HuH-7 (cell line): ENCODE measurements at regions not wholly inside any gene's neighbourhood (a gene's known extent, or its start where the extent isn't known, plus 50 kb on each side); places are given as distances from the start of the nearest gene placed in this dataset.

Experiments
- DNase-seq: peaks from one replicate; pipeline ENCODE4 v3.0.0; 2011; ENCODE audit warnings: low spot score

DNA sequence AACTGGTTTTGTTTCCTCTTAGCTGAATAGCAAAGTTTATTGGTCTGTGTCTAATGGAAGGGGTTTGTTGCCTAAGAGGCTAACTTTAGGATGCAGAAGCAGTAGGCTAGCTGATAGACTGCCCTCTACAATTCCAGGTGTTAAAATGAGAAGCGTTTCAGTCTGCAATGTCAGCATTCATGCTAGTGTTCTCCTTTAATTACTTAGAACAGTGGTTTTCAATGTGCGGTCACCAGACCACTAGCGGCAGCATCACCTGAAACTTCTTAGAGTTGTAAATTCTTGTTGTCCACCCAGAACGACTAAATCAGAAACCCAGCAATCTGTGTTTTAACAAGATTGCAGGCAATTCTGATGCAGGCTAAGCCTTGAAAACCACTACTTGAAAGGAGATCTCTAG is 392.9 kb downstream of the IPMK start:
- DNase-seq: no peak

DNA sequence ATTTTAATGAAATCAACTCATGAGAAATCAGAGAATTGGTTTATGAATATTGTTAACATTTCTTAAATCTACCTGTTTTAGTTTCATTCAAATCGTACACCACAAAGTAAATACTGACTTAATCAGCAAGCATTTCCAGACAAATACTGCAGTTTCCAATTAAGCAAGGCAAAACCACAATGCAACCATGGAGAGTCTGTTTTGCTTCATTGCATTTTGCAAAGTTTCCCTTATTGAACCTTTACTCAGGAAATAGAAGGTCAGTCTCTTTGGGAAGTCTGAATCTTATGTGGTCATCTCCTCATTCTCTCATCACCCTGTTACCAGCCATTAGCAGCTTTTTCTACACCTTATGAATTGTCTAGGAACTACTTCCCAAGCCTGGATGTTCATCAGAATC is 400.5 kb downstream of the IPMK start:
- no peak for DNase-seq

DNA sequence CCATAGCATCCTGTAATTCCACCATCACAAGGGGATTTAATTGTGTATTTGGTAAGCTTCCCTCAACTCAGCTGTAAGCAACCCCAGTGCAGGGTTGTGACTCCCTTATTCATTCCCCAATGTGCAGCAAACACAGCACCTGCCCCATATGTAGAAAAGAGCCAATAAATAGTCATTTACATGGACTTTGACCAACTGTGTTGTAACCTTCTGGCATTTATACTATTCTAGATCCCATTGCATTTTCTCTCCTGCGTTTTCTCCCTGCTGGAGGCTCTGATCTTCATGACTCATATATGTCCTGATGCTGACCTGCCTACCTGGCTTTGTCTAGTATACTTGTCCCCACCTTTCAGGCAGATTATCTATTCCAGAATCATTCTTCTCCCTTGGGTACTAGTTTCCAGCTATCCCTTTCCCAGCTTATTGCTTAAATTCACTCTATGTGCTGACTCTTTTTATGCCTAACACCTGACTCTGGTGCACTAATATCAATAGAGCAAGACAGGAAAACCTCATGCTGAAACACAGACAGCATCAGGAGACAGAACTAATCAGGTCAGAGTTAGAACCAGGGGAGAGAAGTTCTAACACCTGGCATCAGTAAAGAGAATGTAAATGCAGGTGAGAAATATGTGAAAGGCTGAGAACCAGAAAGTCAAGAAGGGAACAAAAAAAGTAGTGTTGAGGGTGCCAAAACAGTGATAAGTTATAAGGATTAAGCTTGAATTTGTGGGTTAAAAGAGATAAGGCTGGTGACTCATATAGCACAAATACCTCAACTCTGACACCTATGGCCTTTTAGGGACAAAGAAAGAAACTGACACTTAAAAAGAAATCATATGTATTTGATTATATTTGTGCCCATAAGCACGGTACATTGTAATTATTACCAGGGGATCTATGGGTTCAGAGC is 402.7 kb downstream of the IPMK start:
- peak; percentile 13 for DNase-seq

DNA sequence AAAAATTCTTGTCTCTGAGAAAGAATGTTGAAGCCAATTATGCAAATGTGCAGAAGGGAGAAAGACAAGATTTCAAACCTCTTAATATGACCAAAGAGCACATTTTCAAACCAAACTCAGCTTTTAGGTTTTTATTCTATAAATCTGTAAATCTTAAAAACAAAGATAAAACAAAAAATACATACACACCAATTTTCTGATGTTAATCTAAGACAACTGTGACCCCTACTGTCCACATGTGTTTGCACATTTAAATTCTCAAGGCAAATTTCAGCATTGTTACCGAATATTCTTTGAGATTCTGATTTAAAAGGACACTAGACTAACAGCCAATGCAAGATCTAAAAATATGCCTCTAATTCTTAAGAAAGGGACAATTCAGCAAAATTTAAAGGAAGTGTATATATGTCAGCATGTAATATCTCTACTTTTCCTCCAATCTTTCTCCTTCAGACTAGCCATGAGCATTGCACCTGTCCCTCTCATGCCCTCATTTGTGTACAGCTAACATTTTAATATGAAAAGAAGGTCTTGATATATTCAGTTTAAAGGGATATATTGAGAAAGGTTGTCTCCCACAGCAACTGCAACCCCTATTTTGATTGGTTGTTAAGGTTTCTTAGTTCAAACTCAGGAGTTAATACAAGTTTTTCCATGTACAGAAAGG is 417.9 kb downstream of the IPMK start:
- DNase-seq: no peak

GRCh38 chr10:57846307-57847065 is 421.2 kb downstream of the IPMK start:
- no peak for DNase-seq

DNA sequence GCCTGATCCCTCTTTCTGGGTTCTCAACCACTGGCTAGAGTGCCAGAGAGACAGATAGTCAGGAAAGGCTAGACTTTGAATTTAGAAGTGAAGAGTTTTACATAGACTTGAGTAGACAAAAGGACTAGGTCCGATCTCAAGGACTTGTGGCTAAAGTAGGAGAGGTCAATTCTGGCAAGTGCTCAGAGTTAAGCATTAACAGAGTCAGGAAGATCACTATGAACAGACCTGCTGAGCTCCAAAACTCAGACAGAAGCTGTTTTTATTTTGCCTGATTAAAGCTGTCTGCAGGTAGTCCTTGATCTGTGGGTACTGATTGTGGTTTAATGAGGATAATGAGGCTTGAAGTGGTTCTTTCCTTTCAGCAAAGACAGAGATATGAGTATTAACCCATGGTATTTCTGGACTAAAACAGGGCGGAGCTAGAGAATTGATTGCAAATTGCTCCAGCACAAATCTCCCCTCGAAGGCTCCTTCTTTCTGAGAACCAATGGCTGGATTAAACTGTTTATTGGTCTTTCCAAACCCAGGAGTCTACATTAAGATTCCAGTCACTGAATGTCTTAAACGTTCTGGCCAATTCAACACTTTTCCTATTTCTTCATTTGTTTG is 423.2 kb downstream of the IPMK start:
- no peak for DNase-seq

DNA sequence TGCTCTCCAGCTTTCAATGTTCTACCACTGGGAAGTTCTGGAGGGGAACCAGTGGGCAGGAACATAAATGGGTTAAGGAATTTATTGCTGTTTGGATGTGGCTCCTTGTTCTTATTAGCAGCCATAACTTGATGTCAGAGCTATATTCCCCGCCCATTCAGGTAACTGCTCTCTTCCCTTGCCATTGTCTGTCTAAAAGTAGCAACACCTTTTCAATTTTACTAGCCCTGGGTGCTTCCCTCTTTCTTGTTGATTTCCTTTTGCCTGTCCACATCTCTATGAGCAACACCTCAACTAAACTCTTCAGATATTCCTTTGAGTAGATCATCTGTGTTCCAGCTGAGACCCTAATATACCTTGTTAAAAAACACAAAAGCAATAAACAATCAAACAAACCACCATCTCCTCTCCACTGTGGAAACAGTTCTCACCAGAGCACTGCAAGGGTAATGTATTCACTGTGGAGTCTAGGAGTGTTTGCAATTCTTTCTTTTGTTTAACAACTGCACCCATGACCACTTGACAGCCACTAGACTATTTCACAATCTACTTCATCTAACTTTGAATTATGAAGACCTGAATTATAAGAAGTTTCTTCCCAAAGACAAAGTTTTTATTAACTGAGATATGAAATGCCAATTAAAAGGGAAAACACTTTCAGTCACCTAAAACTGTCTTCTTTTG is 436.7 kb downstream of the IPMK start:
- no peak for DNase-seq

DNA sequence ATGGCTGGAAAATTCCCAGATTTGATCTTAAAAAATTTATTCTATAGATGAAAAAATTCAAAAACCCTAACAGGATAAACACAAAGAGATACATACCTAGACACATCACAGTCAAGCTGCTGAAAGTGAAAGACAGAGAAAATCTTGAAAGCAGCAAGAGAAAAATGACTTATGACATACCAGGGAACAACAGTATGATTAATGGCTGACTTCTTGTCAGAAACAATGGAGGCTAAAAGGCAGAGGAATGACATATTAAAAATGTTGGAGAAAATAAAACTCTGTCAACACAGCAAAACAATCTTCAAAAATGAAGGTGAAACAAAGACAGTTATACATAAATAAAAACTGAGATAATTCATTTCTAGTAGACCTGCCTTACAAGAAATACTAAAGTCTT is 442.7 kb downstream of the IPMK start:
- DNase-seq: no peak

DNA sequence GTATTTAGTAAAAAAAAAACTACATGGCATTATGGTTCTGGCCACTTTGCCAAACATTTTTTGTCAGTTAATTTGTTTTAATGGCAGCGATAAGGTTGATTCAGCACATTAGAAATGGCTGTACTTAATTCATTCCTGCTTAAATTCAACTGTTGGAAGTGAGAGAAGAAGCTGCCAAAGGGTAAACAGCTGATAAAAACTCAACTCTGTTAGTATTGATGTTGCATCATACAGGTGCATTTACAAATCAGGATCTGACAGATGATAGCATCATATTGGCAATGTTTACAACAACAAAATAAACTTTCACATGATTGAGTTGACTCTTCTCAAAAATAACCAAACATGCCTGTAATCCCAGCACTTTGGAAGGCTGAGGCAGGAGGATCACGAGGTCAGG is 444.3 kb downstream of the IPMK start:
- DNase-seq: no peak

GRCh38 chr10:57822965-57823364 is 444.7 kb downstream of the IPMK start:
- no peak for DNase-seq

- no peak for DNase-seq
These were observed 449.2 kb downstream of the IPMK start for GRCh38 chr10:57818522-57818921.

- no peak for DNase-seq
These were observed 450.0 kb downstream of the IPMK start for GRCh38 chr10:57817741-57818140.

GRCh38 chr10:57815949-57816348 is 451.7 kb downstream of the IPMK start:
- DNase-seq: no peak

DNA sequence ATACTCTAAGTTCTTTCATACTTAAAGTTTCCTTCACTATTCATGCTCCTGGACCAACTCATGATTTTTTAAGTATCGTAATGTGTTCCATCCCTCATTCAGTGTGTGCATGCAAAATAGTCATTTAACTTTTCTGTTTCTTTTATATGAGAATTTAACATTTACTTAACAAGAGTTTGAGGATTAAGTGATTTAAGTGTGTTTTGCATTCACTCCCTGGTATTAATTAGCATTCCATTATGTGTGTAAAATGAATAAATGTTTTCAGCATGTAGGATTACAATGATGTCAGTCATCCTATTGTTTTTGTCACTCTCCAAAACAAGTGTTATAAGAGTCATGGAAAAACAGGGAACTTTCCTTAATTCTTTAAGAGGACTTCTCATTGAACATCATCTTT is 457.7 kb downstream of the IPMK start:
- DNase-seq: no peak

- no peak for DNase-seq
These were observed 459.8 kb downstream of the IPMK start for GRCh38 chr10:57807906-57808305.

GRCh38 chr10:57806675-57807074 is 461.0 kb downstream of the IPMK start:
- DNase-seq: no peak

DNA sequence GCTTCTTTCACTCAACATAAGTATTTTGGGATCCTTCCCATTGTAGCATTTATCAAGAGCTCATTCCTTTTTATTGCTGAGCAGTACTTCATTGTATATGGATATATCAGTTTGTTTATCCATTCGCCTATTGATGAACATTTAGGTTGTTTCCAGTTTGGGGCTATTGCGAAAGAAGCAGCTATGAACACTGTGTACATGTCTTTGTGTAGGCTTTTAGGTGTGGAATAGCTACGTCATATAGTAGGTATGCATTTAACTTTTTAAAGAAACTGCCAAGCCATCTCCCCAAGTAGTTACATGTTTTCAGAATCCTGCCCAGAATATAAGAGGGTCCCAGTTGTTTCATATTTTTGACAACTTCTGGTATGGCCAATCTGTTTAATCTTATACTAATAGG is 468.1 kb downstream of the IPMK start:
- DNase-seq: no peak

DNA sequence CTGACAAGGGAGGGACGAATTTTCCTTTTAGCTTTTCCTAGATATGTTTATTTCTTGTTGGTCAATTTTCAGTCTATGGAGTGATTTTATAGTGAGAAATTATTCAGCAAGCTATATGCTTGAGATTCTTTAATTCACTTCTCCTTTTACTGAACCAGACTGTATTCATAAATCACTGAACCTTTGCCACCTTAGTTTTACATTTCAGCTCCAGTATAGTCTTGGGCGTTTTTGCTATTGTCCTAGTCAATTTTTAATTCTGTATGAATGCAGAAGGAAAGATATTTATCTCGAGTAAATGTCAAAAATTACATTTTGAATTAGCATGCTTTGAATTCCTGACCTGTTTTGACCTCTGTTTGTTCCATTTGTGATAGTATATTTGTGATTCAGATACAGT is 468.9 kb downstream of the IPMK start:
- DNase-seq: no peak

- DNase-seq: no peak
These were observed 476.1 kb downstream of the IPMK start for GRCh38 chr10:57791546-57791945.

DNA sequence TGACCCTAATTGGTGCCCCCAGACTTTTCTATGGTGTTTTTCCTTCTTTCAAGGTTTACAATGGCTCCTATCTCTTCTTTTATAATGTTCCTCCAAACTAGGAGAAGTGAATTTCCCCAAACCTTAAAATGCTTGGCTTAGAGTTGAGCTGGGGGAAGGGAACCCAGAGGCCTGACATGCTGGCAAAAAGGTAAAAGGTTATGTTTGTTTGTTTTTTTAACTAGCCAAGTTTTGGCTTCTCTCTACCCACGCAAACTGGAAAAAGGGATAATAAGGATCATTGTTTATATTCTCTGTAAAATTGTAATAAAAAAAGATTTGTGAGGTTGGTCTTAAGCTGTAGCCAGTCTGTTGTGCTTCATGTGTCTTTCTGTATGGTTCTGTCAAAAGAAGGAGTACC is 477.0 kb downstream of the IPMK start:
- DNase-seq: no peak

DNA sequence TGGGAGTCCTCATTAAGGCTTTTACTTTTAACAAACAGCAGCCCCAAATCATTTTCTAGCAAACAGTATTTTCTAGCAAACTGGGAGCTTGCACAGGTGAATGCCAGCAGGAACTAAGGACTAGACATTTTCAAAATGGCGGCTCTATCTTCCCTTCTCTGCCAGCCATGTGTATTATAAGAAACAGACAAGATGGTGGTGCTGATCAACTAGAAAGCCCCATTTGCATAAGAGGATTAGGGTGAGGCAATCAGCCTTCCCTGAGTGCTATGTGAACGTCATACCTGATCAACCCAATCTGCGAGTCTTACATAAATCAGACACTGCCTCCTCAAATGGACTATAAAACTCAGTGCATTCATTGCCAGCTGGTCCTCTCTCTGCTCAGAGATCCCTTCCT is 479.6 kb downstream of the IPMK start:
- DNase-seq: no peak
